ENCODE measurements at regions not wholly inside any gene's neighbourhood (a gene's known extent, or its start where the extent isn't known, plus 50 kb on each side); places are given as distances from the start of the nearest gene placed in this dataset.
"Not testable (repeated sequence)": the region's sequence is repeated elsewhere in the genome, so short reads cannot be mapped to it uniquely, and the experiment has no call there.

- no peak for DNase-seq (ENCODE audit: low read depth in 1 of 2, low spot score in 1 of 2)
These were observed 210.2 kb upstream of the NR5A2 start for GRCh38 chr1:199817266-199817665.

DNA sequence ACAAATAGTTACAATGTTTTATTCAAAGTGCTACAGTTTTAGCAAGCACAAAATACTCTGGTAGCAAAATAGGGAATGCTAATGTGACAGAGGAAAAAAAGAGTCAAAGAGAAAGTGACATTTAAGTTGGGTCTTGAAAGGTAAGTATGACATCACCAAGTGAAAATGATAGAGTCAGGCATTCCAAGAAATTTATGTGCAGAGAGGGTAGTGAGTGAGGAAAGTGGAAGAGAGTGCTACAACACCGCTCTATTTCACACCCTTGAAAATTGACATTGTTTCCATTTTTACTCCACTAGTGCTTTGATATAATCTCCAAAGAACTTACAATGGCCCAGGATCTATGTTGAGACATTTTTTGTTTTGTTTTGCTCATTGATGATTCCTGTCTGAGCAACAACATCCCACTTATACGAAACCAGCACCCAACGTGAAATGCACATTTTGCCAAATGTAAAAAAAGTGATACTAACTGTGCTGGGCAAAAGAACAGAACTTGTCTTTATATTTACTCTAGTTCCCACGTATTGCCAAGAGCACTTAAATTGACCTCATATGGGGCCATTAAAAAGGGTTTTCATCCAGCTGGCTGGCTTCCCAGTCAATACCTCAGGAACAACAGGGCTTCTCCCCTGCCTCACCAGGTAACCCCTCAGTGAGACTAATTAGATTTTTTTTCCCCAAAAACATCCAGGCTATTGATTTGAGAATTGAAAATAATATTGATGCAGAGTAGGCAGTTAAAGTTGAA lies 206.3 kb upstream of the NR5A2 start:
- DNase-seq (ENCODE audit: low read depth in 1 of 2, low spot score in 1 of 2) = no peak

- DNase-seq (ENCODE audit: low read depth in 1 of 2, low spot score in 1 of 2) = no peak
These were observed 195.1 kb upstream of the NR5A2 start for GRCh38 chr1:199832451-199832850.

DNA sequence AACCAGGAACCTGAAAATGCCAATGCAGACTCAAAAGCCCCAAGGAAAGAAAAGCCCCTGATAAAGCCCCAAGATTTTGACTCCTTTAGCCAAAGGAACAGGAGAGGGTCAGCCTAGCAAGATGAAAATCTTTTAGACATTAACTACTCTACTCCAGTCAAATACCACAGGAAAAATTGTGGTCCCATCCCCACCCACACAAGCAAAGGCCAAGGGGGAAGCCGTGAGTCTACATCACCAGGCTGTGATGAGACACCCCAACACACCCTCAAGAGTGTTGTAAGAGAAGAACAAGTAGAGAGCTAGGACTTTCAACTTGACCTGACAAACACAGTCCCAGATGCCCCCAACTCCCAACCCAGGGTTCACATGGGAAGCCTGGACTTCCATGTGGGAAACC lies 192.8 kb upstream of the NR5A2 start:
- DNase-seq (ENCODE audit: low read depth in 1 of 2, low spot score in 1 of 2) = no peak

- no peak for DNase-seq (ENCODE audit: low read depth in 1 of 2, low spot score in 1 of 2)
These were observed 191.1 kb upstream of the NR5A2 start for GRCh38 chr1:199836430-199836829.

GRCh38 chr1:199837321-199837720 lies 190.2 kb upstream of the NR5A2 start:
- no peak for DNase-seq (ENCODE audit: low read depth in 1 of 2, low spot score in 1 of 2)

DNA sequence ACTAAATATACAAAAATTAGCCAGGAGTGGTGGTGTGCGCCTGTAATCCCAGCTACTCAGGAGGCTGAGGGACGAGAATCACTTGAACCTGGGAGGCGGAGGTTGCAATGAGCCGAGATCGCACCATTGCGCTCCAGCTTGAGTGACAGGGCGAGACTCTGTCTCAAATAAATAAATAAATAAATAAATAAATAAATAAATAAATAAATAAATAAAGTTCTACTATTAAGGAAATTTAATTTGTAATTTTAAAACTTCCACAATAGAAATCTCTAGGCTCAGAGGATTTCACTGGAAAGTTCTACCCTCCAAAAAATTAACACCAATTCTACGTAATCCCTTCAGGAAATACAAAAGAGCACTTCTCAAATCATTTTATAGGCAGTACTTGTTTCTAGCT lies 187.9 kb upstream of the NR5A2 start:
- not testable (repeated sequence) for DNase-seq (ENCODE audit: low read depth in 1 of 2, low spot score in 1 of 2)

- not testable (repeated sequence) for DNase-seq (ENCODE audit: low read depth in 1 of 2, low spot score in 1 of 2)
These were observed 184.4 kb upstream of the NR5A2 start for GRCh38 chr1:199843096-199843495.

DNA sequence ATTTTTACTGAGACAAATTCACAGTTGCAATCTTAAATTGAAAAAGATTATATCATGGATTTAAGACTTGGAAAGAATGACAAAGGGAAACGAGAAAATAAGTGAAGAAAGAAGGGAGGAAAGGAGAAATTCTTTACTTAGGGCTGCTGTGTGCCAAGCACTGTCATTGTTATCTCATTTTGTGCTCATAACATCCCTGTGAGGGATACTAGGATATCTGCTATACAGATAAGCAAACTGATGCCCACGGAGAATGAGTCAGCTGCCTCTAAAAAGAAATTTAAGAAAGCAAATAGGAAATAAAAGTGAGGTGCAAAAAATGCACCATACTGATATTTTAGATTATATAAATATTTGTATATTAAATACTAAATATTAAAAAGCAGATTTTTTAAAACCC lies 183.6 kb upstream of the NR5A2 start:
- DNase-seq (ENCODE audit: low read depth in 1 of 2, low spot score in 1 of 2) = no peak

GRCh38 chr1:199847021-199847420 lies 180.5 kb upstream of the NR5A2 start:
- DNase-seq (ENCODE audit: low read depth in 1 of 2, low spot score in 1 of 2) = no peak

DNA sequence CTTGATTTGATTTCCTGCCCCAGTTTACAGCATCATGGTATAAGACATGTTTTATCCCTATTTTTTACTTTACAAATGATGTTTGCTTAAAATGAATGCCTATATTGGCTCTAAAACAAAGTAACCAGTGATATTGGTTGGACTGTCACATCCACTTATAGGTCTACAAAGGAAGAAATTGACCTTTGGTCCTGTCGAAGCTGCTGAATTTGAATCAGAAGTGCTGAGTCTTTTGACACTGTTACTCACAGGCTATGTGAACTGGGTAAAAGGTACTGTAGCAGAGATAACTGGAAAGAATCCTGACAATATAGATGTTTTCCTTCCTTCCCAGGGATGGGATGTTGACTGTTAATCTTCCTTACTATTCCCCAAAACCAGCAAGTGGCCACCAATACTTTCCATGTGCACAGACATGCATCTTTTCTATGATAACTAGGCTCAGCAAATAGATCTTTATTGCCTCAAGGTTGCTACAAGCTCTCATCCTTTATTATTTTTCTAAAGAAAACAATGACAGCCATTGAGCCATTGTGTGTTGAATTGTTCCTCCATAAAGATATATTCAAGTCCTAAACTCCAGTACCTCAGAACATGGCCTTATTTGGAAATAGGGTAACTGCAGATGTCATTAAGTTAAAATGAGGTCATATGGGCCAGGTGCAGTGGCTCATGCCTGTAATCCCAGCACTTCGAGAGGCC lies 175.9 kb upstream of the NR5A2 start:
- no peak for DNase-seq (ENCODE audit: low read depth in 1 of 2, low spot score in 1 of 2)

DNA sequence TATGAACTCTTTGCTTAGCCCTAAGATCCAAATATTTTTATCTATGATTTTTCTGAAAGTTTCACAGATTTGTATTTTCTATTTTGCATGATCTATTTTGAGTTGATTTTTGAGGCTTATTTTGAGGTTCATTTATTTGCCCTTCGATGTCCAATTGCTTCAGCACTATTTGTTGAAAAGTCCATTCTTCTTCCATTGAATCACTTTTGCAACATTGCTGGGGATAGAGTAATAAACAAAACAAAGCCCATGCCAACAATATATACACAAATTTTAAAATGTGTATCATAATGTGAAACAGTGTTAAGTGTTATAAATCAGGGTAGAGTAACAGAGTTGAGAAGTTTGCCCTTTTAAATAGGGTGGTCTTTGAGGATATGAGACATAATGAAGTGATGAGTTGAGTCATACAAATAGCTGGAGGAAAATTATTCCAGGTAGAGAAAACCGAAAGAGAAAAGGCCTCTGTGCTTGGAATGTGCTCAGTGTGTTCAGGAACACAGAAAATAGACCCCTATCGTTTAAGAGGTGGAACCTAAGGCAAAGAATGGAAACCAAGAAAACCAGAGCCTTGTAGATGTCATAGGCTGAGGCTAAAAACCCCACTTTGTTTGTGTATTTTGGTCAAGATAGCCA lies 172.7 kb upstream of the NR5A2 start:
- no peak for DNase-seq (ENCODE audit: low read depth in 1 of 2, low spot score in 1 of 2)

DNA sequence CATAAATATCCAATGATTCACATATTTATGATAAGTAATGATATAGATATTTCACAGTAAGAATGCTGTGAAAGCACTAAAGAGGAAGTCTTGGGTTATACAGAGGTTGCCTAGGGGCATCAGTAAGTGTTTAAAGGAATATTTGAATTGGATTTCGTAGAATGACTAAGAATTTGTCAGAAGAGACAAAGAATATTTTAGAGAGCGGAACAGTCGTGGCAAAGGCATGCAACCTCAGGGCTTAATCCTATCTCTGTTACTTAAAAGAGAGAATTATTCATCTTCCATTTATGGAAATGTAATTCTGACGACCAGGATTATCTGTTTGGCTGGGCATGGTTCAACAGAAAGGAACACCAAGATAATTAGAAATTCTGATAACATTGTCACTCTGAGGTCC lies 171.9 kb upstream of the NR5A2 start:
- DNase-seq (ENCODE audit: low read depth in 1 of 2, low spot score in 1 of 2) = no peak

DNA sequence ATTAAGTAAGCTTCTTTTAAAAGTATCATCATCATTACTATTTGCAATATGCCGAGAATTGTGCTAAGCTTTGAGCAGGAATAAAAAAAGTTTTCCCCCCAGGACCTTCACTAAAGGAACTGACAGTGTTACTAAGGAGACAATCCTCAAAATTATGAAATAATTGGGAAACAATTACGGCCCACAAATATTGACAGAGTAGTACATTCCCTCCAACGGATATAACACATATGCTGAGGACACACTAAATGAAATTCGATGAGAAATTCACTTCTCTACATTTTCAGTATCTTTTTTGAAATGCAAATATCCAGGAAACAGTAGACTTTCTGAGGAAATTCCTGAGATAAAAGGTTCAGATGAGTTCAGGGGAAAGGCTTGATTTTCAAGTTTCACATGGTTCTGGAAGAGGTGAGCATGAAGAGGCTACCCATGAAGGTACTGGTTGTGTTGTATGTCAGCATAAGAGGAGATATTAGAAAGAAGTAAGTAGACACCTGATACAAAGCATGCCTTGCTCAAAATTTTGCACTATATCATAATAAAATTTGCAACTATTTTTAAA lies 171.2 kb upstream of the NR5A2 start:
- no peak for DNase-seq (ENCODE audit: low read depth in 1 of 2, low spot score in 1 of 2)

DNA sequence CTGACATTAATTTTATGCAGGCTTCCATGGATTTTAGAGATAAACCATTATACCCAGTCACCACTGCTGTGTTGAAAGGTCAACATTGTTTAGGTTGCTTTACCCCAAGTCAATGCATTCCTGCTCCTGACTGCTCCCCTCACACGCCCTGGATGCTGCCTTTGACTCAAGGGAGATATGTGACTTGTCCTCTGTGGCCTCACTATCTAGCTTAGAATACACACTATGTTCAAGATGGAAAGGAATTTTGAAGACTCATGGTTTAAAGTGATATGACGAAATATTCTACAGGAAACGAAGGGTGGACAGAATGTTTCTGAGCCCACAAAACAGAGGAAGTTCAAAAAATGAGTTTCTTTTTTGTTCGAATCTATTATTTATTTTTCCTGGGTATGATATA lies 170.4 kb upstream of the NR5A2 start:
- DNase-seq (ENCODE audit: low read depth in 1 of 2, low spot score in 1 of 2) = no peak

DNA sequence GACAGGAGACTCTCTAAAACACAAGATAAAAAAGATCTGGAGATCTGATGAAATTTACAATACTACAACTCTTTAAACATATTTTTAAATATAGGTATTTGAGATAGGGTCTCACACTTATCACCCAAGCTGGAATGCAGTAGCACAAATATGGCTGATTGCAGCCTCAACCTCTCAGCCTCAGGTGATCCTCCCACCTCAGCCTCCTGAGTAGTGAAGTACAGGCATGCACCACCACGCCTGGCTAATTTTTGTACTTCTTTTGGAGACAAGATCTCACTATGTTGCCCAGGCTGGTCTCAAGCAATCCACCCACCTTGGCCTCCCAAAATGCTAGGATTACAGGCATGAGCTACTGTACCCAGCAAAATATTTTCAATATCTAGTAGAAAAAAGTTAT lies 170.0 kb upstream of the NR5A2 start:
- no peak for DNase-seq (ENCODE audit: low read depth in 1 of 2, low spot score in 1 of 2)

DNA sequence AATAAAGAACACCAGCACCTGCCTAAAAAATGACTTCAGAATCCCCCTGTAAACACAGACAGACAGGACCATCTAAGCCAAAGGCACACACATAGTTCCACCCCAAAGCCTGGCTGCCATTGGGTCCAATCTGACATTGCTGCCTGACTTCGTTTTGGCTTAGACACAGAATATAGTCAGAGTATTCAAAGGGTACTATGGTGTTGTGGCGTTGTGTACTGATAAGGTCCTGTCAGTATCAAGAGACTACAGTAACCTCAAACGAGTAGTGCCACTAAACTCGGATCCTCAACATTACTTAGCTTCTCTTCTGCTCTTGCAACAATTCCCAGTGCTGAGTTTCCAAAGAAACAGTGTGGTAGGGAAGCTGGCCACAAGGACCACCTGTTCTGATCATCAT lies 169.3 kb upstream of the NR5A2 start:
- DNase-seq (ENCODE audit: low read depth in 1 of 2, low spot score in 1 of 2) = no peak

DNA sequence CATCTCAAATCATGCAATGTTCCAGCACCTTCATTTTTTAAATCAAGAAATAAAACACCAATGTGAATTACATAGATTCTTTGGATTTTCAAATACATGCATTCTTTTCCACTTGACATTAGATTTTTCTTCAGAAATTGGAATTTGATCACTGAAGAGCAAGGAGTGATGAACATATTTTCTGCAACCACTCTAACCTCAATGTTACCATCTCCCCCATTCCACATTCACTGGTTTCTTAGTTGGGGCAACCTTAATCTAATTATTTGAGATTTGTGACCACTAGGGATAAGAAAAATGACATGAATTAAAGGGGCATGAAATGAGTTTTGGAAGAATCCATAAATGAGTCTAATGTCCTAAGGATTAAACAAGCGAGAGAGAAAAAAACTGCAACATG lies 168.7 kb upstream of the NR5A2 start:
- no peak for DNase-seq (ENCODE audit: low read depth in 1 of 2, low spot score in 1 of 2)

DNA sequence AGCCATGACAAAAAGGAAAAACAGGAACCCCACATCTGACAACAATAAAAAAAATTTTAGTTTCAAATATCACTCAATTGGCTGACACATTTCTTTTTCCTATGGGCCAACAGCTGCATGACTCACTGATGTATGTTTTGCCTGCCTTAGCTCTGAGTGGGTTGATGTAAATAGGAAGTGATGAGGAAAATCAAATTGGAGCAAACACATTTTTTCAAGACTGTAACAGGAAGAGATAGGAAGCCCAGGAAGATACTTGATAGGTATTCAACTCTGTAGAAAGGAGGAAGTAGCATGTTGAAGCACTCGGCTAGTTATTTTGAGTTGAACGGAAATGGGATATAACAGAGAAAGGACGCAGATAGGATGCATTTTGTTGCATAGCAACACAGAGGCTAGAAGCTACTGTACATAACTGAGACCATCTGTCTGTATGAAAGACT lies 168.0 kb upstream of the NR5A2 start:
- no peak for DNase-seq (ENCODE audit: low read depth in 1 of 2, low spot score in 1 of 2)

DNA sequence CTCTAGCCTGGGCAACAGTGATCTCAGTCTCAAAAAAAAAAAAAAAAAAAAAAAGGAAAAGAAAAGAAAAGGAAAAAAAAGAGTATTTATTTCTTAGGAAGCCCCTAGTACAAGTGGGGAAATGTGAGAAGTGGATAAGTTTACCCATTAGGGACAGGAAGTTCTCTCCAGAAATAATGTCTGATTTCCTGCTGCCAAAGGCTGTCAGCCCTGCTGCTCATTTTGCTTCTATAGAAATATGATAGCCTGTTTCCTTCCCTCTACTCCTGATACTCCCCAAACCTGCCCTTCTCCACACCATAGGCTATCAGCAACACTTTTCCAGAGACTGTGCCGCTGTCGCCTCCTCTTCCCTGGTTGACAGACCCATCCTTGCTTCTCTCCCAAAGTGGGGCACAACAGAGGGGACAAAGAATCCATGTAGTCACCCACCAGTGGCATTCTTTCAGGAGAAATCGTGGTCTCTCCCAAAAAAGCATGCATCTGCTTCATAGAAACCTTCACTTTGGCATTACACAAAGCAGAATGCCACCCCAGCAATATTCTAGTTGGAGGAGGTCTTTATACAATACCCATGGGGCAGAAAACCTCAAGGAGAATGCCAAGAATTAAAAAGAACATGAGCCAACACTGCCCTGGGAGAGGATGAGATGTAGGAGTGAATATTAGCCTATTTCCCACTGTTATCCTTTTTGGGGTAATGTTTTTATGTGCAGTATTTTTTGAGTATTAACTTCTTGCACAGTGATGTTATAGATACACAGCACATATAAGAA lies 166.3 kb upstream of the NR5A2 start:
- no peak for DNase-seq (ENCODE audit: low read depth in 1 of 2, low spot score in 1 of 2)

- no peak for DNase-seq (ENCODE audit: low read depth in 1 of 2, low spot score in 1 of 2)
These were observed 165.5 kb upstream of the NR5A2 start for GRCh38 chr1:199862047-199862446.
